ENCODE measurements at regions not wholly inside any gene's neighbourhood (a gene's known extent, or its start where the extent isn't known, plus 50 kb on each side); places are given as distances from the start of the nearest gene placed in this dataset.

GRCh38 chr18:65622436-65622835 is 128.4 kb upstream of the CDH7 start:
- TF ChIP-seq EZH2phosphoT487 (IDR thresholded peaks at IDR 0.05; ENCODE audit: low read depth, severe bottlenecking, unreplicated experiment) = no peak
- no peak for TF ChIP-seq CTCF (IDR thresholded peaks at IDR 0.05; ENCODE audit: poor library complexity)

All from hepatocyte (in vitro differentiated cells).